SK-N-SH (cell line): ENCODE measurements at regions not wholly inside any gene's neighbourhood (a gene's known extent, or its start where the extent isn't known, plus 50 kb on each side); places are given as distances from the start of the nearest gene placed in this dataset.

Source experiments
- CTCF ChIA-PET: fragments of 300-600, 350-600 bp; formaldehyde crosslinking; extraction: SDS; loops from one replicate; lab custom pipeline; 2021; lab: Yijun Ruan, JAX
- POLR2A ChIA-PET: fragments of 350-600 bp; sonication (Branson Sonifier 250); formaldehyde crosslinking; extraction: SDS; loops from one replicate; lab custom pipeline; 2020; ENCODE audit warnings: antibody characterized with exemption, inconsistent platforms; lab: Yijun Ruan, JAX
- DNase-seq: peaks from one replicate; pipeline ENCODE4 v3.0.0; 2012
- H2AFZ ChIP-seq: fragments of 200-600 bp; sonication (generic); 2 replicates; pipeline ENCODE4 v1.8.1; 2016; ENCODE audit warnings: antibody characterized with exemption, mild to moderate bottlenecking, low read depth
- H3F3A ChIP-seq: fragments of 200-600 bp; sonication (generic); replicated peaks from 2 replicates; pipeline ENCODE3; 2016; ENCODE audit warnings: antibody characterized with exemption, mild to moderate bottlenecking; ENCODE audit not compliant: insufficient read depth
- H3K27ac ChIP-seq, 2 experiments: fragments of 200-500 bp in 1 of 2; fragments of 200-600 bp in 1 of 2; sonication (Bioruptor generic) in 1 of 2; sonication (generic), shearing (Covaris generic) in 1 of 2; 2 replicates each; pipeline versions ENCODE4 v1.5.1 to v1.6.1; 2014 to 2016; ENCODE audit warnings: low read depth in 2 of 2, inconsistent platforms in 1 of 2, low read length in 1 of 2, mild to moderate bottlenecking in 1 of 2, mixed read lengths in 1 of 2
- H3K27me3 ChIP-seq: fragments of 200-600 bp; sonication (generic), shearing (Covaris generic); 2 replicates; pipeline ENCODE4 v1.6.1; 2016; ENCODE audit warnings: mixed run types; ENCODE audit not compliant: insufficient read depth
- H3K36me3 ChIP-seq, 2 experiments: fragments of 200-500 bp in 1 of 2; fragments of 200-600 bp in 1 of 2; sonication (Bioruptor generic) in 1 of 2; sonication (generic) in 1 of 2; replicated peaks in 1 of 2; 2 replicates each; pipeline versions ENCODE3 to v1.5.1; 2014 to 2016; ENCODE audit warnings: low read length in 1 of 2, mild to moderate bottlenecking in 1 of 2; ENCODE audit not compliant: insufficient read depth in 2 of 2, control insufficient read depth in 1 of 2
- H3K4me1 ChIP-seq, 2 experiments: fragments of 200-500 bp in 1 of 2; fragments of 200-600 bp in 1 of 2; sonication (Bioruptor generic) in 1 of 2; sonication (generic), shearing (Covaris generic) in 1 of 2; 2 replicates each; pipeline versions ENCODE4 v1.5.1 to v1.6.1; 2014 to 2016; ENCODE audit warnings: low read depth in 1 of 2, low read length in 1 of 2, mixed run types in 1 of 2; ENCODE audit not compliant: insufficient read depth in 2 of 2, control insufficient read depth in 1 of 2
- H3K4me2 ChIP-seq: fragments of 200-600 bp; sonication (generic), shearing (Covaris generic); 2 replicates; pipeline ENCODE4 v1.6.1; 2017; ENCODE audit warnings: mixed run types
- H3K4me3 ChIP-seq, 2 experiments: fragments of 200-500 bp in 1 of 2; fragments of 200-600 bp in 1 of 2; sonication (Bioruptor generic) in 1 of 2; sonication (generic), shearing (Covaris generic) in 1 of 2; 2 replicates each; pipeline versions ENCODE4 v1.5.1 to v1.8.1; 2014 to 2016; ENCODE audit warnings: low read depth in 2 of 2, inconsistent platforms in 1 of 2, low read length in 1 of 2, mild to moderate bottlenecking in 1 of 2, mixed read lengths in 1 of 2, moderate library complexity in 1 of 2
- H3K79me2 ChIP-seq: fragments of 200-600 bp; sonication (generic); 2 replicates; pipeline ENCODE4 v1.8.1; 2017; ENCODE audit warnings: mild to moderate bottlenecking; ENCODE audit not compliant: insufficient read depth
- H3K9ac ChIP-seq: fragments of 200-600 bp; sonication (generic); 2 replicates; pipeline ENCODE4 v1.6.1; 2017; ENCODE audit warnings: mixed run types
- H3K9me2 ChIP-seq: fragments of 200-600 bp; sonication (generic); 2 replicates; pipeline ENCODE4 v1.6.1; 2017; ENCODE audit warnings: mixed run types
- H3K9me3 ChIP-seq: fragments of 200-600 bp; sonication (generic); 2 replicates; pipeline ENCODE4 v1.6.1; 2017; ENCODE audit warnings: mixed run types, mild to moderate bottlenecking, moderate library complexity
- H4K20me1 ChIP-seq: fragments of 200-600 bp; sonication (generic); 2 replicates; pipeline ENCODE4 v1.6.1; 2017; ENCODE audit warnings: mild to moderate bottlenecking, mixed run types; ENCODE audit not compliant: insufficient read depth
- CTCF ChIP-seq: fragments of 200-600 bp; sonication (generic); IDR thresholded peaks from 2 replicates; pipeline ENCODE4 v1.6.1; 2017; ENCODE audit warnings: antibody characterized with exemption, mild to moderate bottlenecking, moderate library complexity
- ELF1 ChIP-seq: IDR thresholded peaks from 2 replicates; pipeline ENCODE4 v1.4.0; 2012
- EP300 ChIP-seq, 2 experiments: IDR thresholded peaks; 2 replicates each; pipeline versions ENCODE4 v1.4.0 to v1.6.1; 2012; ENCODE audit warnings: borderline replicate concordance in 1 of 2, low read depth in 1 of 2, low read length in 1 of 2
- EZH2phosphoT487 ChIP-seq: fragments of 200-600 bp; sonication (generic); IDR thresholded peaks from 2 replicates; pipeline ENCODE4 v1.6.1; 2017; ENCODE audit warnings: low read depth, mixed run types, mild to moderate bottlenecking, antibody characterized with exemption, moderate library complexity, borderline replicate concordance
- FOXJ3 ChIP-seq: sonication (generic); formaldehyde crosslinking; IDR thresholded peaks from 2 replicates; pipeline ENCODE4 v1.5.1; 2020; ENCODE audit warnings: mild to moderate bottlenecking, missing genetic modification reagents
- GABPA ChIP-seq: IDR thresholded peaks from 2 replicates; pipeline ENCODE4 v1.4.0; 2012; ENCODE audit warnings: low read depth, mild to moderate bottlenecking
- GATA2 ChIP-seq: sonication (generic); formaldehyde crosslinking; IDR thresholded peaks from 2 replicates; pipeline ENCODE4 v1.5.0; 2020; ENCODE audit warnings: mild to moderate bottlenecking, missing genetic modification reagents
- MEF2A ChIP-seq: IDR thresholded peaks from 2 replicates; pipeline ENCODE4 v1.4.0; 2012; ENCODE audit warnings: low read depth, borderline replicate concordance
- NFIC ChIP-seq: IDR thresholded peaks from 2 replicates; pipeline ENCODE4 v1.4.0; 2012; ENCODE audit warnings: borderline replicate concordance
- PBX3 ChIP-seq: IDR thresholded peaks from 2 replicates; pipeline ENCODE4; 2012
- POLR2AphosphoS5 ChIP-seq: IDR thresholded peaks from 2 replicates; pipeline ENCODE4 v1.6.1; 2012; ENCODE audit warnings: low read depth, low read length
- RAD21 ChIP-seq: IDR thresholded peaks from 2 replicates; pipeline ENCODE4 v1.6.1; 2012; ENCODE audit warnings: mild to moderate bottlenecking, low read length
- RCOR1 ChIP-seq: fragments of 150-350 bp; IDR thresholded peaks from 2 replicates; pipeline ENCODE4 v1.6.1; 2017; ENCODE audit warnings: antibody characterized with exemption, low read length
- RXRA ChIP-seq: IDR thresholded peaks from 2 replicates; pipeline ENCODE4 v1.4.0; 2012; ENCODE audit warnings: low read depth, mild to moderate bottlenecking, borderline replicate concordance
- SIN3A ChIP-seq: IDR thresholded peaks from 2 replicates; pipeline ENCODE4 v1.6.1; 2012; ENCODE audit warnings: low read depth, mild to moderate bottlenecking, low read length, moderate library complexity, borderline replicate concordance
- SMC3 ChIP-seq: IDR thresholded peaks from 2 replicates; pipeline ENCODE4 v1.6.1; 2012; ENCODE audit warnings: low read depth, low read length, improper control_type of control experiment
- USF1 ChIP-seq: IDR thresholded peaks from 2 replicates; pipeline ENCODE4 v1.4.0; 2012; ENCODE audit warnings: low read depth, borderline replicate concordance
- YY1 ChIP-seq: IDR thresholded peaks from 2 replicates; pipeline ENCODE4 v1.4.0; 2012; ENCODE audit warnings: low read depth, mild to moderate bottlenecking
- WGBS: methylation state at CpG from one replicate; pipeline ENCODE4 v1.1.6; 2017; ENCODE audit warnings: low lambda C conversion rate; 5-methylcytosine and 5-hydroxymethylcytosine counted together
- TF ChIP-seq, protein P1 (sequence below): IDR thresholded peaks from 2 replicates; pipeline ENCODE4 v1.6.1; 2012; ENCODE audit warnings: mild to moderate bottlenecking, low read depth, low read length, moderate library complexity
- TF ChIP-seq, protein P2 (sequence below): fragments of 150-350 bp; IDR thresholded peaks from 2 replicates; pipeline ENCODE4 v1.6.1; 2017; ENCODE audit warnings: antibody characterized with exemption, low read length, low read depth, borderline replicate concordance

GRCh38 chr4:129488427-129488826 is 392.5 kb downstream of the C4orf33 start:
- Histone ChIP-seq H3K79me2 (no peaks in the 10 kb centered on the region), H3K27me3 (no peaks in the 10 kb centered on the region), H3K9me2 (no peaks in the 10 kb centered on the region), H3F3A (no peaks in the 10 kb centered on the region), H3K36me3 (no peaks in the 10 kb centered on the region), H4K20me1 (no peaks in the 10 kb centered on the region), H3K4me1 (no peaks in the 10 kb centered on the region), H3K4me2 (no peak overlapping the region), H3K27ac (no peak overlapping the region), H3K4me3 (no peak overlapping the region), H2AFZ (no peak overlapping the region), H3K9me3 (no peaks in the 10 kb centered on the region), H3K9ac (no peak overlapping the region)
- TF ChIP-seq POLR2AphosphoS5 = no peak
- no peak for TF ChIP-seq RAD21
- TF ChIP-seq USF1 = no peak
- TF ChIP-seq, protein P1, sequence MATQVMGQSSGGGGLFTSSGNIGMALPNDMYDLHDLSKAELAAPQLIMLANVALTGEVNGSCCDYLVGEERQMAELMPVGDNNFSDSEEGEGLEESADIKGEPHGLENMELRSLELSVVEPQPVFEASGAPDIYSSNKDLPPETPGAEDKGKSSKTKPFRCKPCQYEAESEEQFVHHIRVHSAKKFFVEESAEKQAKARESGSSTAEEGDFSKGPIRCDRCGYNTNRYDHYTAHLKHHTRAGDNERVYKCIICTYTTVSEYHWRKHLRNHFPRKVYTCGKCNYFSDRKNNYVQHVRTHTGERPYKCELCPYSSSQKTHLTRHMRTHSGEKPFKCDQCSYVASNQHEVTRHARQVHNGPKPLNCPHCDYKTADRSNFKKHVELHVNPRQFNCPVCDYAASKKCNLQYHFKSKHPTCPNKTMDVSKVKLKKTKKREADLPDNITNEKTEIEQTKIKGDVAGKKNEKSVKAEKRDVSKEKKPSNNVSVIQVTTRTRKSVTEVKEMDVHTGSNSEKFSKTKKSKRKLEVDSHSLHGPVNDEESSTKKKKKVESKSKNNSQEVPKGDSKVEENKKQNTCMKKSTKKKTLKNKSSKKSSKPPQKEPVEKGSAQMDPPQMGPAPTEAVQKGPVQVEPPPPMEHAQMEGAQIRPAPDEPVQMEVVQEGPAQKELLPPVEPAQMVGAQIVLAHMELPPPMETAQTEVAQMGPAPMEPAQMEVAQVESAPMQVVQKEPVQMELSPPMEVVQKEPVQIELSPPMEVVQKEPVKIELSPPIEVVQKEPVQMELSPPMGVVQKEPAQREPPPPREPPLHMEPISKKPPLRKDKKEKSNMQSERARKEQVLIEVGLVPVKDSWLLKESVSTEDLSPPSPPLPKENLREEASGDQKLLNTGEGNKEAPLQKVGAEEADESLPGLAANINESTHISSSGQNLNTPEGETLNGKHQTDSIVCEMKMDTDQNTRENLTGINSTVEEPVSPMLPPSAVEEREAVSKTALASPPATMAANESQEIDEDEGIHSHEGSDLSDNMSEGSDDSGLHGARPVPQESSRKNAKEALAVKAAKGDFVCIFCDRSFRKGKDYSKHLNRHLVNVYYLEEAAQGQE = no peak
- no peak for TF ChIP-seq GABPA
- TF ChIP-seq, protein P2, sequence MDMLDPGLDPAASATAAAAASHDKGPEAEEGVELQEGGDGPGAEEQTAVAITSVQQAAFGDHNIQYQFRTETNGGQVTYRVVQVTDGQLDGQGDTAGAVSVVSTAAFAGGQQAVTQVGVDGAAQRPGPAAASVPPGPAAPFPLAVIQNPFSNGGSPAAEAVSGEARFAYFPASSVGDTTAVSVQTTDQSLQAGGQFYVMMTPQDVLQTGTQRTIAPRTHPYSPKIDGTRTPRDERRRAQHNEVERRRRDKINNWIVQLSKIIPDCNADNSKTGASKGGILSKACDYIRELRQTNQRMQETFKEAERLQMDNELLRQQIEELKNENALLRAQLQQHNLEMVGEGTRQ = no peak
- no peak for TF ChIP-seq MEF2A
- TF ChIP-seq ELF1 = no peak
- TF ChIP-seq NFIC = no peak
- no peak for TF ChIP-seq CTCF
- no peak for TF ChIP-seq EP300 (IDR thresholded peaks at IDR 0.05; ENCODE audit: borderline replicate concordance in 1 of 2, low read depth in 1 of 2, low read length in 1 of 2)
- CTCF ChIA-PET = no interaction called here
- 13% methylated on average over 1 of the region's 1 CpG for WGBS
- DNase-seq = no peak
- POLR2A ChIA-PET = no interaction called here

DNA sequence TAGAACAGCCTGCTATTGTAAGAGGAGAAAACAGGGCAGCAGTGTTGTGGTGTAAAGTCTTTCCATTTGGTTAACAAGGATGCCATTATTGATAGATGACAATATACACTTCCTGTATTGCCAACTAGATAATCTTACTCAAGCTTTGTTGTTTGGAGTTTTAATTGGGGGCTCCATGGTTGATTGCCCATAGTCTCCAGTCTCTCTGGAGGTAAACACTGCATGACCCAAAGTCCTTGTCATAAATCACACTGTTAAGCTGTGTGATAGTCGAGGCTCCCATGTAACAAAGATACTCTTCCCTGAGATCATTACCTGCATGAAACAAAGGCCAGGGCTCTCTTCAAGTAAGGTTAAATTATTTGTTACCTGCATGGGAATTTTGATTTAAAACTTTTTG is 394.6 kb downstream of the C4orf33 start:
- POLR2A ChIA-PET = no interaction called here
- Histone ChIP-seq H3F3A (no peaks in the 10 kb centered on the region), H4K20me1 (no peaks in the 10 kb centered on the region), H3K79me2 (no peaks in the 10 kb centered on the region), H3K9me3 (no peaks in the 10 kb centered on the region), H3K36me3 (no peaks in the 10 kb centered on the region), H3K27ac (no peak overlapping the region), H3K27me3 (no peaks in the 10 kb centered on the region), H3K4me2 (no peak overlapping the region), H3K4me1 (no peaks in the 10 kb centered on the region), H2AFZ (no peak overlapping the region), H3K9ac (no peak overlapping the region), H3K4me3 (no peak overlapping the region), H3K9me2 (no peaks in the 10 kb centered on the region)
- DNase-seq = no peak
- CTCF ChIA-PET = no interaction called here
- 11% methylated on average over 1 of the region's 1 CpG for WGBS
- no peak for TF ChIP-seq PBX3
- TF ChIP-seq SIN3A = no peak
- no peak for TF ChIP-seq GABPA
- TF ChIP-seq RCOR1 = no peak
- no peak for TF ChIP-seq EP300 (IDR thresholded peaks at IDR 0.05; ENCODE audit: borderline replicate concordance in 1 of 2, low read depth in 1 of 2, low read length in 1 of 2)
- TF ChIP-seq EZH2phosphoT487 = no peak
- no peak for TF ChIP-seq RXRA
- TF ChIP-seq SMC3 = no peak
- no peak for TF ChIP-seq GATA2 (CRISPR knock-in tag)
- TF ChIP-seq POLR2AphosphoS5 = no peak
- TF ChIP-seq USF1 = no peak
- TF ChIP-seq FOXJ3 (CRISPR knock-in tag) = no peak
- TF ChIP-seq YY1 = no peak
- no peak for TF ChIP-seq NFIC
- no peak for TF ChIP-seq MEF2A
